SK-N-SH (cell line): ENCODE measurements at regions not wholly inside any gene's neighbourhood (a gene's known extent, or its start where the extent isn't known, plus 50 kb on each side); places are given as distances from the start of the nearest gene placed in this dataset.

ENCODE experiments used
- CHD2 ChIP-seq: fragments of 150-350 bp; IDR thresholded peaks from 2 replicates; pipeline ENCODE4 v1.6.1; 2018; ENCODE audit warnings: low read length; ENCODE audit not compliant: partially characterized antibody
- FOSL2 ChIP-seq: IDR thresholded peaks from 2 replicates; pipeline ENCODE4 v1.4.0; 2012; ENCODE audit warnings: low read depth, mild to moderate bottlenecking, moderate library complexity, borderline replicate concordance
- GABPA ChIP-seq: IDR thresholded peaks from 2 replicates; pipeline ENCODE4 v1.4.0; 2012; ENCODE audit warnings: low read depth, mild to moderate bottlenecking
- JUND ChIP-seq: IDR thresholded peaks from 2 replicates; pipeline ENCODE4 v1.4.0; 2012
- SMC3 ChIP-seq: IDR thresholded peaks from 2 replicates; pipeline ENCODE4 v1.6.1; 2012; ENCODE audit warnings: low read depth, low read length, improper control_type of control experiment
- TF ChIP-seq, protein P1 (sequence below): fragments of 200-600 bp; sonication (generic); IDR thresholded peaks from 2 replicates; pipeline ENCODE4 v1.6.1; 2017; ENCODE audit warnings: antibody characterized with exemption, mild to moderate bottlenecking, moderate library complexity
- TF ChIP-seq, protein P2 (sequence below): fragments of 150-350 bp; IDR thresholded peaks from 2 replicates; pipeline ENCODE4 v1.6.1; 2017; ENCODE audit warnings: antibody characterized with exemption, low read length, low read depth, borderline replicate concordance
- TF ChIP-seq, protein P3 (sequence below): IDR thresholded peaks from 2 replicates; pipeline ENCODE4 v1.4.0; 2012; ENCODE audit warnings: low read depth
- TF ChIP-seq, protein P4 (sequence below): IDR thresholded peaks from 2 replicates; pipeline ENCODE4; 2012
- TF ChIP-seq, protein P5 (sequence below): IDR thresholded peaks from 2 replicates; pipeline ENCODE4 v1.4.0; 2012; ENCODE audit warnings: low read depth, borderline replicate concordance

DNA sequence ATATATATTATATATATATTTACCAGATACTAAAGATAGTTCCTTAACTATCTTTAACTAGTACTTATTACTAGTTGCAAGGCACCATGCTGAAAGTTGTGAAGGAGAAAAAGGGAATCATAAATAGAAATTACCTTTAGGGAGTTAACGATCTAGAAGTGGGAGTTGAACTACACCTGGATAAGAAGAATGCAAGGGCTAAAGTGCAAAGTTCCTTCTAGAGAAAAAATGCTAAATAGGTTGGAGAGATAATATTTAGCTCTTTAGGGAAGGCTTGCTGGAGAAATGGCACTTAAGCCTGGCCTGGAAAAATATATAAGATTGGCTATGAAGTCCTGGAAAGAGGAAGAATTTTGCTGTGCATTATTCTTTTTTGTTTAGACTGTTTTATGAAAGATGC lies 130.6 kb upstream of the IGSF10 start:
- TF ChIP-seq CHD2 (no peak), GABPA (no peak), FOSL2 (no peak), JUND (no peak), SMC3 (no peak)
- TF ChIP-seq, protein P1, sequence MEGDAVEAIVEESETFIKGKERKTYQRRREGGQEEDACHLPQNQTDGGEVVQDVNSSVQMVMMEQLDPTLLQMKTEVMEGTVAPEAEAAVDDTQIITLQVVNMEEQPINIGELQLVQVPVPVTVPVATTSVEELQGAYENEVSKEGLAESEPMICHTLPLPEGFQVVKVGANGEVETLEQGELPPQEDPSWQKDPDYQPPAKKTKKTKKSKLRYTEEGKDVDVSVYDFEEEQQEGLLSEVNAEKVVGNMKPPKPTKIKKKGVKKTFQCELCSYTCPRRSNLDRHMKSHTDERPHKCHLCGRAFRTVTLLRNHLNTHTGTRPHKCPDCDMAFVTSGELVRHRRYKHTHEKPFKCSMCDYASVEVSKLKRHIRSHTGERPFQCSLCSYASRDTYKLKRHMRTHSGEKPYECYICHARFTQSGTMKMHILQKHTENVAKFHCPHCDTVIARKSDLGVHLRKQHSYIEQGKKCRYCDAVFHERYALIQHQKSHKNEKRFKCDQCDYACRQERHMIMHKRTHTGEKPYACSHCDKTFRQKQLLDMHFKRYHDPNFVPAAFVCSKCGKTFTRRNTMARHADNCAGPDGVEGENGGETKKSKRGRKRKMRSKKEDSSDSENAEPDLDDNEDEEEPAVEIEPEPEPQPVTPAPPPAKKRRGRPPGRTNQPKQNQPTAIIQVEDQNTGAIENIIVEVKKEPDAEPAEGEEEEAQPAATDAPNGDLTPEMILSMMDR = no peak
- TF ChIP-seq, protein P2, sequence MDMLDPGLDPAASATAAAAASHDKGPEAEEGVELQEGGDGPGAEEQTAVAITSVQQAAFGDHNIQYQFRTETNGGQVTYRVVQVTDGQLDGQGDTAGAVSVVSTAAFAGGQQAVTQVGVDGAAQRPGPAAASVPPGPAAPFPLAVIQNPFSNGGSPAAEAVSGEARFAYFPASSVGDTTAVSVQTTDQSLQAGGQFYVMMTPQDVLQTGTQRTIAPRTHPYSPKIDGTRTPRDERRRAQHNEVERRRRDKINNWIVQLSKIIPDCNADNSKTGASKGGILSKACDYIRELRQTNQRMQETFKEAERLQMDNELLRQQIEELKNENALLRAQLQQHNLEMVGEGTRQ = no peak
- TF ChIP-seq, protein P3, sequence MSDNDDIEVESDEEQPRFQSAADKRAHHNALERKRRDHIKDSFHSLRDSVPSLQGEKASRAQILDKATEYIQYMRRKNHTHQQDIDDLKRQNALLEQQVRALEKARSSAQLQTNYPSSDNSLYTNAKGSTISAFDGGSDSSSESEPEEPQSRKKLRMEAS = no peak
- TF ChIP-seq, protein P4, sequence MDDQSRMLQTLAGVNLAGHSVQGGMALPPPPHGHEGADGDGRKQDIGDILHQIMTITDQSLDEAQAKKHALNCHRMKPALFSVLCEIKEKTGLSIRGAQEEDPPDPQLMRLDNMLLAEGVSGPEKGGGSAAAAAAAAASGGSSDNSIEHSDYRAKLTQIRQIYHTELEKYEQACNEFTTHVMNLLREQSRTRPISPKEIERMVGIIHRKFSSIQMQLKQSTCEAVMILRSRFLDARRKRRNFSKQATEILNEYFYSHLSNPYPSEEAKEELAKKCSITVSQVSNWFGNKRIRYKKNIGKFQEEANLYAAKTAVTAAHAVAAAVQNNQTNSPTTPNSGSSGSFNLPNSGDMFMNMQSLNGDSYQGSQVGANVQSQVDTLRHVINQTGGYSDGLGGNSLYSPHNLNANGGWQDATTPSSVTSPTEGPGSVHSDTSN = no peak
- TF ChIP-seq, protein P5, sequence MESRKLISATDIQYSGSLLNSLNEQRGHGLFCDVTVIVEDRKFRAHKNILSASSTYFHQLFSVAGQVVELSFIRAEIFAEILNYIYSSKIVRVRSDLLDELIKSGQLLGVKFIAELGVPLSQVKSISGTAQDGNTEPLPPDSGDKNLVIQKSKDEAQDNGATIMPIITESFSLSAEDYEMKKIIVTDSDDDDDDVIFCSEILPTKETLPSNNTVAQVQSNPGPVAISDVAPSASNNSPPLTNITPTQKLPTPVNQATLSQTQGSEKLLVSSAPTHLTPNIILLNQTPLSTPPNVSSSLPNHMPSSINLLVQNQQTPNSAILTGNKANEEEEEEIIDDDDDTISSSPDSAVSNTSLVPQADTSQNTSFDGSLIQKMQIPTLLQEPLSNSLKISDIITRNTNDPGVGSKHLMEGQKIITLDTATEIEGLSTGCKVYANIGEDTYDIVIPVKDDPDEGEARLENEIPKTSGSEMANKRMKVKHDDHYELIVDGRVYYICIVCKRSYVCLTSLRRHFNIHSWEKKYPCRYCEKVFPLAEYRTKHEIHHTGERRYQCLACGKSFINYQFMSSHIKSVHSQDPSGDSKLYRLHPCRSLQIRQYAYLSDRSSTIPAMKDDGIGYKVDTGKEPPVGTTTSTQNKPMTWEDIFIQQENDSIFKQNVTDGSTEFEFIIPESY = no peak
